Right kidney (tissue), 1 donor: ENCODE measurements at regions not wholly inside any gene's neighbourhood (a gene's known extent, or its start where the extent isn't known, plus 50 kb on each side); places are given as distances from the start of the nearest gene placed in this dataset.

Source experiments
- DNase-seq: peaks from one replicate; pipeline ENCODE4 v3.0.0-alpha.2; 2016

DNA sequence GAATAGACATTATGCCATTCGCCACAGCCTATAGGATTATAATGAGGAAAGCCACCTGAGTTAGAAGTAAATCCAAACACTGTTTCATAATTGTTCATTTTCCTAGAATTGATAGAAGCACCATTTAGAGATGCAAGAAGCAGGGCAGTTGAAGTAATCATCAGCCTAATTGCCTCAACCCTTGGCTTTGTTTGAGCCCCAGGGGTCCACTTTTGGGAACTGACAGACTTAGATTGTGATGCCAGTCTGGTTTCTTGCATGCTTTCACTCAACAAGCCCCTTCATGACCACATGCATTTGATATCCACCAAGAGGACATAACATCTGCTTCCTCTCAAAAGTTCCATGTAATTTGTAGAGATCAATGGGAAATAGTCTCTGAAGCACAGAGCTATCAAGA, 97.2 kb upstream of the COL8A1 start:
- no peak for DNase-seq

- no peak for DNase-seq
These were observed 101.0 kb upstream of the COL8A1 start for GRCh38 chr3:99537416-99537815.

GRCh38 chr3:99536555-99537314, 101.7 kb upstream of the COL8A1 start:
- no peak for DNase-seq

GRCh38 chr3:99534951-99535704, 103.3 kb upstream of the COL8A1 start:
- DNase-seq: no peak

- no peak for DNase-seq
These were observed 106.1 kb upstream of the COL8A1 start for GRCh38 chr3:99532246-99532645.

GRCh38 chr3:99529265-99529664, 109.1 kb upstream of the COL8A1 start:
- DNase-seq: no peak

DNA sequence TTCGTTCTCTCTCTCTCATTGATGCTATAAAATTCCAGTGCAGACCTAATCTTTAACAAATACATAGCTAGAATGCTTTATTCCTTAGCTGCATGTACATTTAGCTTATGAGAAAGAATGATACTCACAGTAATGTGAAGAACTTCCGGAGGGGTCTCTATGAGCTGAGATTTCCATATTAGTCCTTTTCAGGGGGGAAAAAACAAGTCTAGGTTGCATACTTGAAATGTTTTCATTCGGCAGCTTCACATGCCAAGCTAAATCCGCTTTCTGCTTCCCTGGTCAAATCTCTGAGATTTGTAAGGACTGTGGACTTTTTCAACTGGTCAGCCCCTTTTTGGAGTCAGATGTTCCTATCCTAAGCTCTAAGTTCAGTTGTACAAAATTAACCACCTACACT, 111.5 kb upstream of the COL8A1 start:
- no peak for DNase-seq

DNA sequence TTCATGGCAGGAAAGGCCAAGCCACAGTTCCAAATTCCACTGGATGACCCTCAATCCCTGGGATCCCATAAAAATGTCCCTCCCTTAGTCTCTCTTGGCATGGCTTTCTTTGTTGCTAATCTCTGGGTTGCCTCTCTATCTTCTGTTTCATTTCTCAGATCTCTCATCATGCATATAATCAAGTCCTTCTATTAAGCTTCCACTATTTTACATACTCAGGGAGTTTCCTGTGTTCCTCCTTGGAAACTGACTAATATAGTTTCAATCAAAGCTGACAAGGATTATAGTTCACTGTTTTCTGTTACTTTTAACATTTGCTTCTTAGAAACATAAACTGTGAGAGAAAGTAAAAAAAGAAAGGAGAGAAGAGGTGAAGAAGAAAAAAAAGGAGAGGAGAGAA, 113.8 kb upstream of the COL8A1 start:
- DNase-seq: no peak

- DNase-seq: no peak
These were observed 114.8 kb upstream of the COL8A1 start for GRCh38 chr3:99523431-99524127.

DNA sequence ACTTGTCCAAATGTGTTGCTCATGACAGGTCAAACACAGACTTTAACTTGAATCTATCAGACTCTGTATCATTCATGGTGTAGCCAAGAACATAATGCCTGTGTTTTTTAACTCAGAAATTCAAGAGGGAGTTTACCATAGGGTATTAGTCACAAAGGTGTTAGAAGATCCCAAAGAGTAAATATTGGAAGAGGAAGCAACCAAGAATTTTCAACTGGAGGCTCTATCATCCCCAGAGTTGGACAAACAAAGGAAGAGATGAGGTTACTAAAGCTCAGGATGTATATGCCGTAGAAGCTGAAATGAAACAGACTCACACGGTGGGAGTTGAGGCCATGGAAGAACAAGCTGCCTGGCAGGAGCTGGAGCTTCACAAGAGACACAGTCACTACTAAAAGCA, 116.2 kb upstream of the COL8A1 start:
- no peak for DNase-seq

DNA sequence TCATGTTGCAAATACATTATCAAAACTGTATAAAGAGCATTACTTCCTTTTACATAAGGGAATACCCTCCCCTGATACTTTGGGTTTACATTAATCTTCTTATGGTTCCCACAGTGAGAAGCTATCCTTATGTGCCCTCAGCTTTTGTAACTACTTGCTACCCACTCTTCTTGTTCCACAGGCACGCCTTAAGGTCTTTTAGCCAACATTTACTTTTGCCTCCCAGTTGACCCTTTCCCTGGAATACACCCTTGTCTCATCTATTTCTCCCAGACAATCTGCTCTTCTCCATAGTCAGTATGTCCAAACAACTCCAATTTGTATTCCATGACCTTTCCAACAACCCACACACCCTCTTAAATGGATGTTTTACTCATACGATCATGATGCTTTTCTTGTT, 116.8 kb upstream of the COL8A1 start:
- DNase-seq: no peak

GRCh38 chr3:99520513-99520912, 117.9 kb upstream of the COL8A1 start:
- DNase-seq: no peak

DNA sequence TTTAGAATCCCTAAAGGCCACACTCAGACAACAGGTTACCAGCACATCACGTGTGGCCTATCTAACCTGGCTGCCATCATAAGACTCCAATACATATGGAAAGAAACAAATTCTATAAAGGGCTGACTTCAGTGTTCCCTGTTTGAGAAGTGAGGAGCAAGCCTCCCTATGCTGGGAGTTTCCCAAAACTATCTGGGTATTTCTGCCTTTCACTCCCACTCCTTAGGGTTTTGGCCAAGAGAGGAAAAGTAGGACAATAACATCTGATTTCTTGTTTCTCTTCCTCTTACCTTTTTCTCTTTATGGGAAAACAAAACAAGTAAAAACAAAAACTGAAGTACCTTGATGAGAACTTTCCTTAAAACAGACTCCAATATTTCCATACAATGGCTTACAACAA, 121.5 kb upstream of the COL8A1 start:
- DNase-seq: no peak

GRCh38 chr3:99515891-99516290, 122.5 kb upstream of the COL8A1 start:
- no peak for DNase-seq

DNA sequence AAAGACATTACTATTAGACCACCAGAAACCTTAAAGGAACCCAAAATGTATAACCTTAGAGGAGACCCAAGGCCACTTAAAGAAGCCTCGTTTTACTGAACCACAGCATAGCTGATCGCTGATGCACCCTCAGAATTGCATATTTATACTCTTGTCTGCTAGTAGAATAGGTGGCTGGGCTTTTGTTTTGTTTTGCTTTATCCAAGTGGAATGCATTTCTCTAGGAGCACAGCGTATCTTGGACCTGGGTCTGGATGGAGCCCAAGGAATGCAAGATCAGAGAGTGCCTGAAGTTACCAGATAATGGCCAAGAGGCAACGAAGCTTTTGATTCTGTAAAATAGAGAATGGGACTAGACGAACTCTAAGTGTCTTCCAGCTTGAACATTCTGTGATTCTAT, 129.2 kb upstream of the COL8A1 start:
- DNase-seq: no peak

- DNase-seq: no peak
These were observed 130.2 kb upstream of the COL8A1 start for GRCh38 chr3:99508191-99508590.

GRCh38 chr3:99505646-99506269, 132.6 kb upstream of the COL8A1 start:
- no peak for DNase-seq

DNA sequence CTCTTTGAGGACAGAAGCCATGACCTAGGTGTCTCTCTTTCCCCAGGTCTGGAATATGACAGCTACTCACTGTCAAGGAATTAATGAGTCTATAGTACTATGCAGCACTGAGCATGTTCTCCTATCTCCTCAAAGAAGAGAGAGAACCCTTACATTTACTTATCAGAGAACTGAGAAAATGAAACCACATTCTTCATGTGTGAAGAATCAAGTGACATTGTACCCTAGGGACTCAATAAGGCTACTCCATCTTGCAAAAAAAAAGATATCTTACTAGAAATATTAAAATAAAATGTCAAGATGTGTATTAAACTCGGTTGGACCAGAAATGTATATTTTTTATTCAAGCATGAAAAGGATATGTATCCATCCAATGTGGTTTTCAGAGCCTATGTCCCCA, 133.2 kb upstream of the COL8A1 start:
- DNase-seq: no peak

DNA sequence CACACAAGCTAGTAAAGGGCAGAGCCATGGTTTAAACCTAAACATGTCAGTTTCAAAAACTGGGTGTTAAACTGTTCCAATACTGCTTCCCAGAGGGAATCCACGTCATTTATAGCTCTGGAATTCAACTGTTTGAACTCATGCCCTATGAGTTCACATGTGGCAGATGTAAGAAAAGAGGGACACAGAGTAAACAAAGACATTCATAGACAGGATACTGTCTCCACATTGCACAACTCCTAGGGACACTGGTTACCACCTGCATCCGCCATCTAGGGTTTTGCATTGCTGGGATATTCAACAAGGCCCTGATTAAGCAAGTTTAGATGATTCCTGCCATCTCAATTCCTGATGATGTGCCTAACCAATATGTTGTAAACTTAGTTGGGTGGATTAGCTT, 134.1 kb upstream of the COL8A1 start:
- no peak for DNase-seq

GRCh38 chr3:99503350-99503749, 135.0 kb upstream of the COL8A1 start:
- DNase-seq: no peak

DNA sequence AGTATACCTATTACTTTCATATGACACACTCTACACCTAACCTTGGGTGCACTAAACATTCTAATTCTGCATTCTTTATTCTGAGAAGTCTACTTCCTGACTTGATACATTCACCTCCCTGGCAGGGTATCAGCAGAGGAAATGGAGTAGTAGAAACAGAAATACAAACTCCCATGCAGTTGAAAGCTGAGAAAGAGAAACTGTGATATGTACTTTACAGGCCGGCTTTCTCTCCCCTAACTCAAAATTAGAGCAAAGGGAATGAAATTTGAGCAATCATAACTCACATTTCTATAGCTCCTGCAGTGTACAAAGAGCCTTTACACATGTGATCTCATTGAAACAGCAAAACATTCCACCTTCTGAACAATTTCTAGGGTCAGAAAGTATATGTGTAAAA, 135.5 kb upstream of the COL8A1 start:
- no peak for DNase-seq

GRCh38 chr3:99500485-99500884, 137.9 kb upstream of the COL8A1 start:
- no peak for DNase-seq
